ENCODE measurements at regions not wholly inside any gene's neighbourhood (a gene's known extent, or its start where the extent isn't known, plus 50 kb on each side); places are given as distances from the start of the nearest gene placed in this dataset.

DNA sequence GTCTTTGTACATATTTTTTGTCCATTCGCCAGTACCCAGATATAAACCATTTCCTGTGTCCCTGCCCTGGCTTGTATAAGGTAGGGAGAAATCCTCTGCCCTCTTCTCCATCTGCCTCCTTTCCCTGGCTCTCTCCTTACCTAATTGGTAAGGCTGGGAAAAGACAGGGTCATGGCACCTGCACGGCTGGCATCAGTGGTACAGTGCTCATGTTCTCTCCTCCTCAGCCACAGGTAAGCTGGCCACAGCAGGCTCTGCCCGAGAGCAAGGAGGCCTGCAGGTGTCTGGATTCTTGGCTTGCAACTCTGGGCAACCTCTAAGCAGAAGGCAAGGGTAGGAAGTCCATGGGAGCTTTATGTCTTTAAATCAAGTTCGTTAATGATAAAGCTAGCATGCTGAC lies 419.9 kb downstream of the BUD13 start (continued):
- TF ChIP-seq, protein P1, sequence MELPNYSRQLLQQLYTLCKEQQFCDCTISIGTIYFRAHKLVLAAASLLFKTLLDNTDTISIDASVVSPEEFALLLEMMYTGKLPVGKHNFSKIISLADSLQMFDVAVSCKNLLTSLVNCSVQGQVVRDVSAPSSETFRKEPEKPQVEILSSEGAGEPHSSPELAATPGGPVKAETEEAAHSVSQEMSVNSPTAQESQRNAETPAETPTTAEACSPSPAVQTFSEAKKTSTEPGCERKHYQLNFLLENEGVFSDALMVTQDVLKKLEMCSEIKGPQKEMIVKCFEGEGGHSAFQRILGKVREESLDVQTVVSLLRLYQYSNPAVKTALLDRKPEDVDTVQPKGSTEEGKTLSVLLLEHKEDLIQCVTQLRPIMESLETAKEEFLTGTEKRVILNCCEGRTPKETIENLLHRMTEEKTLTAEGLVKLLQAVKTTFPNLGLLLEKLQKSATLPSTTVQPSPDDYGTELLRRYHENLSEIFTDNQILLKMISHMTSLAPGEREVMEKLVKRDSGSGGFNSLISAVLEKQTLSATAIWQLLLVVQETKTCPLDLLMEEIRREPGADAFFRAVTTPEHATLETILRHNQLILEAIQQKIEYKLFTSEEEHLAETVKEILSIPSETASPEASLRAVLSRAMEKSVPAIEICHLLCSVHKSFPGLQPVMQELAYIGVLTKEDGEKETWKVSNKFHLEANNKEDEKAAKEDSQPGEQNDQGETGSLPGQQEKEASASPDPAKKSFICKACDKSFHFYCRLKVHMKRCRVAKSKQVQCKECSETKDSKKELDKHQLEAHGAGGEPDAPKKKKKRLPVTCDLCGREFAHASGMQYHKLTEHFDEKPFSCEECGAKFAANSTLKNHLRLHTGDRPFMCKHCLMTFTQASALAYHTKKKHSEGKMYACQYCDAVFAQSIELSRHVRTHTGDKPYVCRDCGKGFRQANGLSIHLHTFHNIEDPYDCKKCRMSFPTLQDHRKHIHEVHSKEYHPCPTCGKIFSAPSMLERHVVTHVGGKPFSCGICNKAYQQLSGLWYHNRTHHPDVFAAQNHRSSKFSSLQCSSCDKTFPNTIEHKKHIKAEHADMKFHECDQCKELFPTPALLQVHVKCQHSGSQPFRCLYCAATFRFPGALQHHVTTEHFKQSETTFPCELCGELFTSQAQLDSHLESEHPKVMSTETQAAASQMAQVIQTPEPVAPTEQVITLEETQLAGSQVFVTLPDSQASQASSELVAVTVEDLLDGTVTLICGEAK (IDR thresholded peaks at IDR 0.05): no peak
- TF ChIP-seq, protein P1 (CRISPR knock-in tag; IDR thresholded peaks at IDR 0.05): no peak
- TF ChIP-seq GATA4 (IDR thresholded peaks at IDR 0.05; ENCODE audit: borderline replicate concordance, low read depth) (no peak), ZNF230 (CRISPR knock-in tag; IDR thresholded peaks at IDR 0.05) (no peak)

DNA sequence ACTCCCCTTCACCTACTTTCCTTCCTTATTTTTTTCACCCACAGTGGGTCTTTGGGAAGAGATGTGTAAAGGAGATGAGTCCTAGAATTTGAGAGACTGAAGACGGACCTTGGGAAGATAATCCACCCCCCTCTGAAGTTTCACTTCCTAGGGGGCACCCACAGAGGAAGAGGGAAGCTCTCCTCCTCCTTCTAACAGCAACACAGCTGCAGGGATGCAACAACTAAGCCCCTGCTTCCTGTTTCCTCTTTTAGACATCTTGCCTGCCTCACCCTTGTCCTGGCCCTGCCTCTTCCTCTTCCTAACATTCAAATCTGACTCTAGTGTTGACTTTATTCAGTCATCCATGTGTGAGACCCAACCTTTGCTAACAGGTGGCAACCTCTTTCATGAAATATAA lies 424.6 kb downstream of the BUD13 start:
- Histone ChIP-seq H3K9me3 (ENCODE audit: low read length) (no peaks in the 10 kb centered on the region), H3K36me3 (replicated peaks in 1 of 2; ENCODE audit: control insufficient read depth in 1 of 2, insufficient read depth in 2 of 2, low read length in 2 of 2) (no peaks in the 10 kb centered on the region), H2AFZ (ENCODE audit: low read length) (no peak overlapping the region), H3K27me3 (ENCODE audit: control insufficient read depth in 1 of 2, insufficient read depth in 2 of 2, low read length in 2 of 2) (no peaks in the 10 kb centered on the region; a peak in 1 of 5 replicates), H3K4me1 (ENCODE audit: insufficient read depth, low read length) (no peaks in the 10 kb centered on the region), H3K79me2 (ENCODE audit: insufficient read depth, low read length) (no peaks in the 10 kb centered on the region), H3K4me2 (ENCODE audit: low read depth, low read length) (no peak overlapping the region), H3K4me3 (replicated peaks in 1 of 3; ENCODE audit: insufficient read depth in 1 of 3, low read depth in 2 of 3, low read length in 3 of 3) (no peak overlapping the region), H4K20me1 (ENCODE audit: insufficient read depth, low read length) (no peaks in the 10 kb centered on the region), H3K9ac (ENCODE audit: insufficient read depth, low read depth, low read length) (no peak overlapping the region), H3K27ac (ENCODE audit: extremely low read length, insufficient read depth, low read length) (no peak overlapping the region)
- ATAC-seq (no peak), DNase-seq (ENCODE audit: low spot score) (no peak), FAIRE-seq (no peak)
- ChIA-PET POLR2A (no interaction called here), CTCF (ENCODE audit: low intra/inter-chr PET ratio, low total read pairs) (no interaction called here)
- TF ChIP-seq, protein P2, sequence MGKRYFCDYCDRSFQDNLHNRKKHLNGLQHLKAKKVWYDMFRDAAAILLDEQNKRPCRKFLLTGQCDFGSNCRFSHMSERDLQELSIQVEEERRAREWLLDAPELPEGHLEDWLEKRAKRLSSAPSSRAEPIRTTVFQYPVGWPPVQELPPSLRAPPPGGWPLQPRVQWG (CRISPR knock-in tag; IDR thresholded peaks at IDR 0.05; ENCODE audit: borderline replicate concordance, low read depth): no peak
- TF ChIP-seq FOXK1 (CRISPR knock-in tag; IDR thresholded peaks at IDR 0.05; ENCODE audit: borderline replicate concordance, low read depth) (no peak), ZSCAN12 (CRISPR knock-in tag; IDR thresholded peaks at IDR 0.05) (no peak), CAMTA2 (CRISPR knock-in tag; IDR thresholded peaks at IDR 0.05; ENCODE audit: borderline replicate concordance) (no peak), ZNF234 (CRISPR knock-in tag; conservative IDR thresholded peaks at IDR 0.05) (no peak)
- in situ Hi-C loops (cut with HindIII; ENCODE audit: extremely low pct_ligation_motif_present, low pct_unique_long_range_greater_than_20kb) (no loop called here), intact Hi-C loops (cut with micrococcal nuclease; ENCODE audit: unreplicated experiment) (no loop called here)
- no TSS peak for BruUV-seq (replicated peaks)
- 69% methylated on average over 1 of the region's 1 CpG for WGBS (ENCODE audit: low lambda C conversion rate)

Data from HepG2 (cell line).